Prostate gland (tissue), 2 donors: ENCODE measurements at regions not wholly inside any gene's neighbourhood (a gene's known extent, or its start where the extent isn't known, plus 50 kb on each side); places are given as distances from the start of the nearest gene placed in this dataset.

Experiments used
- DNase-seq: peaks from one replicate; pipeline ENCODE4 v3.0.0-alpha.2; 2019; ENCODE audit warnings: low spot score
- H3K27ac ChIP-seq, 2 donors: fragments of 200-600 bp; sonication (generic); 2 replicates each; pipeline ENCODE4 v1.5.1; 2017 to 2019
- H3K27me3 ChIP-seq: fragments of 200-600 bp; sonication (generic); replicated peaks from 2 replicates; pipeline ENCODE4 v1.5.1; 2019; ENCODE audit not compliant: insufficient read depth
- H3K36me3 ChIP-seq, 2 donors: fragments of 200-600 bp; sonication (generic); 1 replicate in 1 of 2; 2 replicates in 1 of 2; pipeline versions ENCODE4 v1.5.1 to v1.8.1; 2017 to 2019
- H3K4me1 ChIP-seq: fragments of 200-600 bp; sonication (generic); replicated peaks from 2 replicates; pipeline ENCODE4 v1.5.1; 2019
- H3K4me3 ChIP-seq, 2 donors: fragments of 200-600 bp; sonication (generic); 2 replicates each; pipeline ENCODE4 v1.5.1; 2017 to 2019
- H3K9me3 ChIP-seq: fragments of 200-600 bp; sonication (generic); 2 replicates; pipeline ENCODE4 v1.5.1; 2017
- POLR2A ChIP-seq: fragments of 450-650 bp; IDR thresholded peaks from one replicate; pipeline ENCODE4 v1.6.1; 2016; ENCODE audit warnings: antibody characterized with exemption, mild to moderate bottlenecking
- POLR2AphosphoS5 ChIP-seq: sonication (generic); formaldehyde crosslinking; IDR thresholded peaks from one replicate; pipeline ENCODE4 v1.6.1; 2017; ENCODE audit warnings: antibody characterized with exemption
- WGBS: methylation state at CpG from one replicate; pipeline ENCODE4 v1.1.5; 2018; 5-methylcytosine and 5-hydroxymethylcytosine counted together
- intact Hi-C: fragments of 100-400 bp; cut with DNase I; formaldehyde crosslinking; loops from one replicate; pipeline ENCODE4 v1.14.2; 2022
- TF ChIP-seq, protein P1 (sequence below), 4 experiments: fragments of 200-600 bp in 2 of 4; fragments of 450-650 bp in 2 of 4; sonication (generic) in 2 of 4; IDR thresholded peaks; 1 replicate in 3 of 4; 2 replicates in 1 of 4; pipeline ENCODE4 v1.5.1; 2016 to 2019; ENCODE audit warnings: antibody characterized with exemption in 4 of 4, mild to moderate bottlenecking in 2 of 4, moderate library complexity in 2 of 4

DNA sequence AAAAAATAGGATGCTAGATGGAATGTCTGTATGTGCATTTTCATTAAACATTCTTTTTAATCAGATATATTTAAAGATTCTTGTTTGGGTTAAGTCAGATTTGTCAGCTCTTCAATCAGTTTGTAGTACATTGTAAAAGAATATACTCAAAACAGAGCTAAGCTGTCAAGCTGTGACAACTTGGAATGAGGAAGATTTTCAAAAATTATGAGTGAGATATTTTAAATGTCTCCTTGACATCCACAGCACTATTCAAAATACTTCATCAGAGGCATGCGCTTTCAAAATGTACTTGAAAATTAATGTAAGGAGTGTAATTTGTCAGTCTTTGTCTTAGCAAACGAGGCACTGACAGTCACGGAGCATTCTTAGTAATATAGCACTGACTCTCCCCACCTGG, 182.0 kb downstream of the MAT2B start:
- Histone ChIP-seq H3K36me3 (no peaks in the 10 kb centered on the region), H3K9me3 (no peaks in the 10 kb centered on the region), H3K27me3 (no peaks in the 10 kb centered on the region), H3K4me1 (no peaks in the 10 kb centered on the region), H3K27ac (no peak overlapping the region), H3K4me3 (no peak overlapping the region)
- DNase-seq = no peak
- intact Hi-C loops = no loop called here
- TF ChIP-seq POLR2A (no peak), POLR2AphosphoS5 (no peak)
- TF ChIP-seq, protein P1, sequence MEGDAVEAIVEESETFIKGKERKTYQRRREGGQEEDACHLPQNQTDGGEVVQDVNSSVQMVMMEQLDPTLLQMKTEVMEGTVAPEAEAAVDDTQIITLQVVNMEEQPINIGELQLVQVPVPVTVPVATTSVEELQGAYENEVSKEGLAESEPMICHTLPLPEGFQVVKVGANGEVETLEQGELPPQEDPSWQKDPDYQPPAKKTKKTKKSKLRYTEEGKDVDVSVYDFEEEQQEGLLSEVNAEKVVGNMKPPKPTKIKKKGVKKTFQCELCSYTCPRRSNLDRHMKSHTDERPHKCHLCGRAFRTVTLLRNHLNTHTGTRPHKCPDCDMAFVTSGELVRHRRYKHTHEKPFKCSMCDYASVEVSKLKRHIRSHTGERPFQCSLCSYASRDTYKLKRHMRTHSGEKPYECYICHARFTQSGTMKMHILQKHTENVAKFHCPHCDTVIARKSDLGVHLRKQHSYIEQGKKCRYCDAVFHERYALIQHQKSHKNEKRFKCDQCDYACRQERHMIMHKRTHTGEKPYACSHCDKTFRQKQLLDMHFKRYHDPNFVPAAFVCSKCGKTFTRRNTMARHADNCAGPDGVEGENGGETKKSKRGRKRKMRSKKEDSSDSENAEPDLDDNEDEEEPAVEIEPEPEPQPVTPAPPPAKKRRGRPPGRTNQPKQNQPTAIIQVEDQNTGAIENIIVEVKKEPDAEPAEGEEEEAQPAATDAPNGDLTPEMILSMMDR (IDR thresholded peaks at IDR 0.05) = no peak
- 61% methylated on average over 3 of the region's 3 CpGs for WGBS

DNA sequence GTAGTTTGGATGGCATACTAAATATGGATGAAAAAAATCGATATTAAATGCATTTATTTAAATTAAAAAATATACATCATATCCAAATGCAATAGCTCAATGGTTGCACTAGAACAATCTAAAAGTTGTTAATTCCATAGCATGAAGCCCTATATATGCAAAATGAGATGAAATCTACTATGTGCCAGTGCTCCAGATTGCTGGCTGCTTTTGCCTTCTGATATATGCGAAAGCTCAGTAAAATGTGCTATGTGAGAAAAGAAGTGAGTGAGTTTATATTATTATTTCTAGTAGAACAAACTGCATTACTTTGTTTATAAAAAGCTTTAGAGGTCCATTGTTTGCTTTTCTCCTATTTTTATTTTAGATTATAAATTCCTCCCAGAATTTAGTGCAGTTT, 186.7 kb downstream of the MAT2B start:
- intact Hi-C loops = no loop called here
- no peaks in the 10 kb centered on the region for H3K27me3 ChIP-seq
- H3K36me3 ChIP-seq = no peaks in the 10 kb centered on the region
- no peak overlapping the region for H3K4me3 ChIP-seq
- H3K27ac ChIP-seq = no peak overlapping the region
- WGBS = 90% methylated on average over 2 of the region's 2 CpGs
- TF ChIP-seq POLR2A = no peak
- TF ChIP-seq POLR2AphosphoS5 = no peak
- TF ChIP-seq, protein P1 (IDR thresholded peaks at IDR 0.05) = no peak
- H3K9me3 ChIP-seq = no peaks in the 10 kb centered on the region
- H3K4me1 ChIP-seq = no peaks in the 10 kb centered on the region
- DNase-seq = no peak

DNA sequence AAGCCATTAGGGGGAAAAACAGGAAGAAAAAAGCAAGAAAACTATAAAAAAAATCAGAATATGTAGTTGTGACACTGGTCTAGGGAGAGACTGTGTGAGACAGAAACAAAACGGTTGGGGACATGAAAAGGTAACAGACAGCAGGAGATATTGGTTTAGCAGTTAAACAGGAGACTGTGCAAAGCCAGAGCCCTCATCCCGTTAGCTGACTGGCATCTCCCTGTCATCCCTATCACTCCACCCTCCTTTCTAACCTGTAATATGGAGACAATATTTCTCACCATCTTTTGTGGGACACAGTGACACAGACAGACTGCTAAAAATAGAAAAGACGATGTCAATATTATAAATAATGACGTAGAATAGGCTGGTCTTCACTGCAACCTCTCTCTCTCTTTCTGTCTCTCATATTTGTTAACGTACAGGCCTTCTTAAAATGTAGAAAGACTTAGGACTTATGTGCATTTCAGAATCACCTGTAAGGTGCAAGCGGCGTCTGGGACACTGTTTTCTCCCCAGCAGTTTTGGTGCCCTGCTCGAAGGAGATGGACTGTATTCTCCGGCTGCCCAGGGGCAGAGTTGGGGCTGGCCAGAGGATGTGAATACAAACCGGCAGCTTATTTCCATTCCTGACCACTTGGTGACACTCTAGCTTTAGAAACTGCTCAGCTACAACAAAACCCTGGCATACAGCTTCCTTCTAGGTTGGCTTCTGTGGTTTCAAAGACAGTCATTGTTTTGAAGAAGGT, 190.6 kb downstream of the MAT2B start:
- peak; percentile 5 for DNase-seq

DNA sequence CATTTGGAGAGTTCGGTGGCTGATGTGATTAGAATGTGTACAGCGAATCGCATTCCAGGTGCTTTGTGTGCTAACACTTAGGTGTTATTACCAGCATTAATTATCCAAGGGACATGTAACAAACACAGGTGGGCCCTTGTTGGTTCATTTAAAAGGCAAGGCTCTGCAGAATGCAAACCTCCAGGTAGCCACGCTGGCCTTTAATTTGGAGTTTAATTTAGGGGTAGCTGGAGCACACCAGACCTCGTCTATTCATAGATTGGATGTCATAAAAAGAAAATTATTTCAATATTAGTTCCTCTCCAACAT, 191.1 kb downstream of the MAT2B start:
- Histone ChIP-seq H3K36me3 (no peaks in the 10 kb centered on the region), H3K27me3 (no peaks in the 10 kb centered on the region), H3K27ac (no peak overlapping the region), H3K4me1 (no peaks in the 10 kb centered on the region), H3K9me3 (no peaks in the 10 kb centered on the region), H3K4me3 (no peak overlapping the region)
- intact Hi-C loops = no loop called here
- no peak for DNase-seq
- 26% methylated on average over 5 of the region's 5 CpGs for WGBS
- no peak for TF ChIP-seq POLR2A
- TF ChIP-seq POLR2AphosphoS5 = no peak
- TF ChIP-seq, protein P1 (IDR thresholded peaks at IDR 0.05) = no peak

More for the DNA sequence above, 190.6 kb downstream of the MAT2B start:
- H3K9me3 ChIP-seq = no peaks in the 10 kb centered on the region
- intact Hi-C loops = no loop called here
- no peak for TF ChIP-seq POLR2AphosphoS5
- TF ChIP-seq, protein P1 (IDR thresholded peaks at IDR 0.05) = peak in 2 of 4 experiments; percentile 31 to 38
- no peaks in the 10 kb centered on the region for H3K27me3 ChIP-seq
- H3K36me3 ChIP-seq = no peaks in the 10 kb centered on the region
- no peak overlapping the region for H3K27ac ChIP-seq
- 28% methylated on average over 10 of the region's 10 CpGs for WGBS
- H3K4me1 ChIP-seq = no peaks in the 10 kb centered on the region
- no peak overlapping the region for H3K4me3 ChIP-seq

DNA sequence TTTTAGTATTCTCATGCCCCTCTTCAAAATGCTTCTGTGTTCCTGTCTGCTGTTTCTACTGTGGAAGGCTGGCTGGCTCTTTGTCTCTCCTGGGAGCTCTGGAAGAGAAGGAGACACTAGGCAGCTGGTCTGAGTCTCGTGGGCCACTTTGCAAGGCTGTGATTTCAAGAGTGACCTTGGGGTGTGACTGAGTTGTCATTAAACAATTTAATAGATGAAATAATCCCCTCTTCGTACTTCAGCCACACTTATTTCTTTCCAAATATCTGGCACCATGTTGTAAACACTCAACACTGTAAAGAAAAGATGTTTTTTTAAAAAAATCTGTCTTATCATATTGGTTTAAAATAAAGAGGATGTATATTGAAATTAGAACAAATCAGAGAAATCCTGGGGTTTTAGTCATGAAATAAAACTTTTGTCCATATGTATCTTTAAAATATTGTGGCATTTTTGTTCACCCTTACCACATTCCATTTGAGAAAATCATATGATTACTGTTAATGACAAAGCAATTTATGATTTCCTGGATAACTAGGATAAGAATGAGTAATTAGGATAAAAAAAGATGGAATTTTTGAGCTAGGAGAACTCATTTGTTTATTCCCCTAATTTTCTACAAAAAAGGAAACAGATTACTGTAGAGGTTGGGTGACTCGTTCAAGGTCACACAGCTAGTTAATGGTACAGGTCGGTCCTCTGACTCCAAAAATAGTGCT, 200.8 kb downstream of the MAT2B start:
- Histone ChIP-seq H3K27me3 (no peaks in the 10 kb centered on the region), H3K36me3 (no peaks in the 10 kb centered on the region), H3K4me3 (no peak overlapping the region), H3K27ac (no peak overlapping the region), H3K4me1 (no peaks in the 10 kb centered on the region), H3K9me3 (no peaks in the 10 kb centered on the region)
- TF ChIP-seq, protein P1 (IDR thresholded peaks at IDR 0.05) = no peak
- TF ChIP-seq POLR2AphosphoS5 = no peak
- WGBS = 58% methylated on average over 4 of the region's 4 CpGs
- intact Hi-C loops = no loop called here
- no peak for DNase-seq
